Coronary artery (tissue), 2 donors: ENCODE measurements at regions not wholly inside any gene's neighbourhood (a gene's known extent, or its start where the extent isn't known, plus 50 kb on each side); places are given as distances from the start of the nearest gene placed in this dataset.

Source experiments
- DNase-seq: peaks from one replicate; pipeline ENCODE4 v3.0.0-alpha.2; 2017; ENCODE audit warnings: low spot score
- H3K27ac ChIP-seq, 2 donors: fragments of 200-600 bp; sonication (generic); one replicate each; pipeline ENCODE4 v1.5.1; 2016 to 2019
- H3K4me3 ChIP-seq: fragments of 200-600 bp; sonication (generic); 2 replicates; pipeline ENCODE4 v1.5.1; 2016; ENCODE audit warnings: mild to moderate bottlenecking, moderate library complexity
- TF ChIP-seq, protein P1 (sequence below): fragments of 200-600 bp; sonication (generic); IDR thresholded peaks from one replicate; pipeline ENCODE4 v1.5.1; 2019; ENCODE audit warnings: antibody characterized with exemption

DNA sequence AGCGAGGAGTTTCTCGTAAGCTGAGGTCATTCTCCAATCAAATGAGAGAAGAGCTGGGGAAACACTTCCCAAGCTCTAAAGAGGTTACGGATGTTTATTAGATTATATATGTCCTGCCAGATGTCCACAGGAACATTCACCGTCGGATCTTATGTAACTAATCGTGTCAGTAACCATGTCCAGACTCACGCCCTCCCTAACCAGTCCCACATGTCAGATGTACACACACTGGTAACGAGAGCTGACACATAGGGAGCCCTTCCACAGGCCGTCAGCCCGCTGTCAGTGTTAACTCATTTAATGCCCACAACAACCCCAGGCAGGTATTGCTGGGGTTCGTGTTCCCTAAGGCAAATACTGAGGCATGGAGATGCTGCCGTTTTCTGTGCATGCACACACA lies 223.7 kb upstream of the RTL1 start:
- DNase-seq: no peak
- H3K27ac ChIP-seq: no peak overlapping the region
- H3K4me3 ChIP-seq: no peak overlapping the region
- TF ChIP-seq, protein P1, sequence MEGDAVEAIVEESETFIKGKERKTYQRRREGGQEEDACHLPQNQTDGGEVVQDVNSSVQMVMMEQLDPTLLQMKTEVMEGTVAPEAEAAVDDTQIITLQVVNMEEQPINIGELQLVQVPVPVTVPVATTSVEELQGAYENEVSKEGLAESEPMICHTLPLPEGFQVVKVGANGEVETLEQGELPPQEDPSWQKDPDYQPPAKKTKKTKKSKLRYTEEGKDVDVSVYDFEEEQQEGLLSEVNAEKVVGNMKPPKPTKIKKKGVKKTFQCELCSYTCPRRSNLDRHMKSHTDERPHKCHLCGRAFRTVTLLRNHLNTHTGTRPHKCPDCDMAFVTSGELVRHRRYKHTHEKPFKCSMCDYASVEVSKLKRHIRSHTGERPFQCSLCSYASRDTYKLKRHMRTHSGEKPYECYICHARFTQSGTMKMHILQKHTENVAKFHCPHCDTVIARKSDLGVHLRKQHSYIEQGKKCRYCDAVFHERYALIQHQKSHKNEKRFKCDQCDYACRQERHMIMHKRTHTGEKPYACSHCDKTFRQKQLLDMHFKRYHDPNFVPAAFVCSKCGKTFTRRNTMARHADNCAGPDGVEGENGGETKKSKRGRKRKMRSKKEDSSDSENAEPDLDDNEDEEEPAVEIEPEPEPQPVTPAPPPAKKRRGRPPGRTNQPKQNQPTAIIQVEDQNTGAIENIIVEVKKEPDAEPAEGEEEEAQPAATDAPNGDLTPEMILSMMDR: no peak

DNA sequence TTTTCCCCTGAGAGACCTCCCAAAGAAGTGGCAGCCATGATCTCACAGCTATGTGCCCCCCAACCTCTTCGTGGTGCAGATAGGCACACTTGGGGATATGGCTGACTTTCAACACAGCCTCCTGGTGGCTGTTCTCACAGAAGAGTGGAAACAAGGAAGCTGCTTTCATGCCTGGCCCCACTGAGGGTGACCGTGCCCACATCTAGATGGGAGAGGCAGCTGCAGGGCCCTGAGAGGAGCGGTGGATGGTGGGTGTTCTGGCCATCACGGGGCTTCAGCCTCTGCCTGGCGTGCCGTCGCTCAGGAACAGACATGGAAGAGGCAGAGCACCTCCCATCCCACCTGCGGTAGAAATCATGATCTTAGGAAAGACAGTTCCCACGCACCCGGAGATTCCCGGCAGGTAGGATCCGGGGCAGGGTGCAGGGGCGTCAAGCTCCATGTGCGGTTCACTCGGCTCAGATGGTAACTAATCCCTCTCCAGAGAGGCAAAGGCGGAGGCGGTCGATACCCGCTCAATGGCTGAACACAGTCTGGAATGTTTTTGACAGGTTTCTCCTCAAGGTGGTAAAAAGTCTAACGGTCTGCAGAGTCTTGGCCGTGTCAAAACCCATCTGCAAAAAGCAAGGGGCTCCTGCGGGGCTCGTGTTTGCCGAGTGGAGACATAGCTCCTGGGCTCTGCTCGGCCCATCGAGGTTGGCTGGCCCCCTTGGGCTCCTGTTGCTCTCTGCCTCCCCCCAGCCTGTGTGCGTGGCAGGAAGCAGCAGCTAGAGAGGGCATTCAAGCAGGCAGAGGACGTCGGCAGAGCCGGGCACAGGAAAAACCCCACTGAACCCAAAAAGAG lies 225.2 kb upstream of the RTL1 start:
- Histone ChIP-seq H3K27ac (no peak overlapping the region), H3K4me3 (no peak overlapping the region)
- DNase-seq: peak; percentile 40
- TF ChIP-seq, protein P1: no peak

DNA sequence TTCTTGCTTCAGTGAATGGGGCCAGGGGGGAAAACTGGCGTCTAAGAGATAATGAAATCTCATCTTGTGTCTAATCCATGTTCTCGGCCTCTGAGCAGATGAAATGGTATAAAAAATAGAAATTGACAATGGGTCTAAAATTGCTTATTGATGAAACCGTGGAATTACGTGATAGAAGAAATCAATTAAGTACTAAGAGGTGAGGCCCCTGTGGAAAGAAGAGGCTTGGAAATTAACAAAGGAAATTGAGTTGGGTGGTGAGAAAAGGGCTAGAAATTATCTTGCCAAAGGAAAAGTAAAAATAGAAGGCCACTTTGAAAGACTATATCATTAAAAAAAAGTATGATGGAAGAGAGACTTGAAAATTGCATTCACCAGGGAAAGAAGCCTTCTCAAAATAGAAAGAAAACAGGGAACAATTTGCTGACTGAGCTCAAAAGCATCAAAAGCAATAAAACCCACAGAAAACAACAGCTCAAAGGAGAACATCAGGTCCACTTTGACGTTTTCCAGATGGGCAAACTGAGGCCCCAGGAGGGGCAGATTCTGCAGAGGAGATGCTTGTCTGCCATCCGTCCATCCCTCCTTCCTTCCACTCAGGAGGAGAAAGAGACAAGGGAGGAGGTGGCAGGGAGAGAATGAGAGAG lies 226.1 kb upstream of the RTL1 start:
- H3K27ac ChIP-seq: no peak overlapping the region
- DNase-seq: no peak
- H3K4me3 ChIP-seq: no peak overlapping the region
- TF ChIP-seq, protein P1: no peak

DNA sequence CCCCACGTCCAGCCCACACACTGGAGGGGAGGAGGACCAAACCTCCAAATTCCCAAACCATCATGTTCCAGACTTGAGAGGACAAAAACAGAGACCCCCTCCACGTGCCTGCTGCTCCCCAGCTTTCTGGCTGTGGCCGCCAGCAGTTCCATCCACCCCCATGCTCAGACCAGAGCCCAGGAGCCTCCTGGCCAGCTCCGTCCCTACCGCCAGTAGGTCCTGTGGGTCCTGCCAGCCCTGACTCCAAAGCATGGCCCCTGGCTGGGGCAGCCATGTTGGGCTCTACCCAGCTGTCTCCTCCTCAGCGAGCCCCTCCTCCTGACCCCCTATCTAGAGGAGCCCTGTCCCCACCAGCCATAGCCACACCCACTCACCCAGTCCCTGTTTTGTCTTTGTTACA lies 227.3 kb upstream of the RTL1 start:
- no peak for DNase-seq

DNA sequence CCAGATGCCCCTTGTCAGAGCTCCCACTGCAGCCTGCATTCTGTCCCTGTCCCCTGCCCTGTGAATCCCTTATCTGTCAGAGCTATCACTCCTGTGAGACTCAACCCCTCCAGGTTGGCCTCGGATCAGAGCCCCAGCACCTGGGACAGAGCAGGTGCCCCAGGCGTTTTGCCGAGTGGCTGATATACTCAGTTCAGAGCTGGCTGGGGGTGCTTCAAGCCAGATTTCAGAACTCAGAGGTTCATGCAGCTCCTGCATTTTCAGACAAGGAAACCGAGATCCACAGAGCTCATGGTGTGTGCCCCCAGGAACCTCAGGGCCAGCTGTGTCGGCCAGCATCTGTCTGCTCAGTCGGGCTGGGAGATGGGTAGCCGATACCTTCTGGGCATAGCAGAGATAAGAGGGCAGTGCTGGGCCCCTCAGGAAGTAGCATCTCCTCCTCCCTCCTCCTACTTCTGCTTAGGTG lies 228.0 kb upstream of the RTL1 start:
- peak; percentile 29 for DNase-seq
- TF ChIP-seq, protein P1: no peak
- H3K27ac ChIP-seq: no peak overlapping the region
- H3K4me3 ChIP-seq: no peak overlapping the region

More for the DNA sequence above, 227.3 kb upstream of the RTL1 start:
- H3K27ac ChIP-seq: no peak overlapping the region
- no peak overlapping the region for H3K4me3 ChIP-seq
- TF ChIP-seq, protein P1: no peak

DNA sequence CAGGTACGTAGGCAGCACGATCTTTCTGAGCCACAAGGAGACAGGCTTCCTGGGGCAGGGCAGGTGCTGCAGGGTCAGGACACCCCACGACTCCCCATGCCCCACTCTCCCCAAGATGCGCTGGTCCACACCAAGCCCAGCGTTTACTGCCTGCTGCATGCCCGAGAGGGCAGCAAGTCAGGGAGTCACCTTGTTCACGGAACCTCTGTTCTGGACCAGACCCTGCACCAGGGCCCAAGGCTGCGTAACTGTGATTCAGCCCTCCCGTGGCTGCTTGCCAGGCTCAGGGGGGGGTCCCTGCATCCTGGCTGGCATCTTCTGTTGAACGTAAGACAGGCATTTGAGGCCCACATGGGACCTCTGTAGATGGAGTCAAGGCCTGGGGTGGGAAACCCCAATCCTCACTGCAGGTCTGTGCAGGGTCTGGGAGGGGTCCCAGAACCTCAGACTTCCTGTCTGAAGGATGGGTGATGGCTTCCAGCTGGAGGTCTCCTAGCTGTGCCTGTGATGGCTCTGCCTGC lies 228.6 kb upstream of the RTL1 start:
- no peak overlapping the region for H3K4me3 ChIP-seq
- TF ChIP-seq, protein P1: no peak
- peak; percentile 60 for DNase-seq
- H3K27ac ChIP-seq: no peak overlapping the region
